ENCODE measurements at regions not wholly inside any gene's neighbourhood (a gene's known extent, or its start where the extent isn't known, plus 50 kb on each side); places are given as distances from the start of the nearest gene placed in this dataset.

DNA sequence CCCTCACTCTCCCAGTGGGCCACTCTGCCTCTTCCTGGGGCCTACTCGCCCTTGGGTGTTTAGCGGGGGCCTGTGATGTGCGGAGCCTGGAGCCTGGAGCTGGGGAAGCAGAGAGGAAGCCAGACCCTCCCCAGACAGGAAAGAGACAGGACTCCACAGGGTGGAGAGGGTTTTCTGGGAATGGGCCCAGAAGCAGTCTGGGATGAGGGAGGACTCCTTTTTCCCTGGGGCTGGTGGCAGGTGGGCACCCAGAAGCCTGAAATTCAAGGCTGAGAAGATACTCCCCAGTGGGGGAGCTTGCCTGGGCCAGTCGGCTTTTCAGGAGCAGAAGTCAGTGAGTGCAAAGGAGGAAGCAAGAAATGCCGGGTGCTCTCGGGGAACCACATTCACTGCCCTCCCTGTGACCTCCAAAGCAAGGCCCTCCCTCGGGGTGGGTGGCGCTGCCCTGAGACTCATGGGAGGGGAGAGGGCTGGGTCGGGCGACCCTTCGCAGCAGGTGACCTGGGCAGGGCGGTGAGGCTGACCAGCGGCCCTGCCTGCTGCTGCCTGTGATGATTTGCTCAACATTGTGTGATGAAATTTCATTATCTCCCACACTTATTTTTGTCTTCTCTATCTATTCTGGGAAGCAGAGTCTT, 1377.4 kb downstream of the BRD1 start:
- TF ChIP-seq, protein P1, sequence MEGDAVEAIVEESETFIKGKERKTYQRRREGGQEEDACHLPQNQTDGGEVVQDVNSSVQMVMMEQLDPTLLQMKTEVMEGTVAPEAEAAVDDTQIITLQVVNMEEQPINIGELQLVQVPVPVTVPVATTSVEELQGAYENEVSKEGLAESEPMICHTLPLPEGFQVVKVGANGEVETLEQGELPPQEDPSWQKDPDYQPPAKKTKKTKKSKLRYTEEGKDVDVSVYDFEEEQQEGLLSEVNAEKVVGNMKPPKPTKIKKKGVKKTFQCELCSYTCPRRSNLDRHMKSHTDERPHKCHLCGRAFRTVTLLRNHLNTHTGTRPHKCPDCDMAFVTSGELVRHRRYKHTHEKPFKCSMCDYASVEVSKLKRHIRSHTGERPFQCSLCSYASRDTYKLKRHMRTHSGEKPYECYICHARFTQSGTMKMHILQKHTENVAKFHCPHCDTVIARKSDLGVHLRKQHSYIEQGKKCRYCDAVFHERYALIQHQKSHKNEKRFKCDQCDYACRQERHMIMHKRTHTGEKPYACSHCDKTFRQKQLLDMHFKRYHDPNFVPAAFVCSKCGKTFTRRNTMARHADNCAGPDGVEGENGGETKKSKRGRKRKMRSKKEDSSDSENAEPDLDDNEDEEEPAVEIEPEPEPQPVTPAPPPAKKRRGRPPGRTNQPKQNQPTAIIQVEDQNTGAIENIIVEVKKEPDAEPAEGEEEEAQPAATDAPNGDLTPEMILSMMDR (IDR thresholded peaks at IDR 0.05; ENCODE audit: insufficient read depth, low read length), result no peak
- TF ChIP-seq, protein P2, sequence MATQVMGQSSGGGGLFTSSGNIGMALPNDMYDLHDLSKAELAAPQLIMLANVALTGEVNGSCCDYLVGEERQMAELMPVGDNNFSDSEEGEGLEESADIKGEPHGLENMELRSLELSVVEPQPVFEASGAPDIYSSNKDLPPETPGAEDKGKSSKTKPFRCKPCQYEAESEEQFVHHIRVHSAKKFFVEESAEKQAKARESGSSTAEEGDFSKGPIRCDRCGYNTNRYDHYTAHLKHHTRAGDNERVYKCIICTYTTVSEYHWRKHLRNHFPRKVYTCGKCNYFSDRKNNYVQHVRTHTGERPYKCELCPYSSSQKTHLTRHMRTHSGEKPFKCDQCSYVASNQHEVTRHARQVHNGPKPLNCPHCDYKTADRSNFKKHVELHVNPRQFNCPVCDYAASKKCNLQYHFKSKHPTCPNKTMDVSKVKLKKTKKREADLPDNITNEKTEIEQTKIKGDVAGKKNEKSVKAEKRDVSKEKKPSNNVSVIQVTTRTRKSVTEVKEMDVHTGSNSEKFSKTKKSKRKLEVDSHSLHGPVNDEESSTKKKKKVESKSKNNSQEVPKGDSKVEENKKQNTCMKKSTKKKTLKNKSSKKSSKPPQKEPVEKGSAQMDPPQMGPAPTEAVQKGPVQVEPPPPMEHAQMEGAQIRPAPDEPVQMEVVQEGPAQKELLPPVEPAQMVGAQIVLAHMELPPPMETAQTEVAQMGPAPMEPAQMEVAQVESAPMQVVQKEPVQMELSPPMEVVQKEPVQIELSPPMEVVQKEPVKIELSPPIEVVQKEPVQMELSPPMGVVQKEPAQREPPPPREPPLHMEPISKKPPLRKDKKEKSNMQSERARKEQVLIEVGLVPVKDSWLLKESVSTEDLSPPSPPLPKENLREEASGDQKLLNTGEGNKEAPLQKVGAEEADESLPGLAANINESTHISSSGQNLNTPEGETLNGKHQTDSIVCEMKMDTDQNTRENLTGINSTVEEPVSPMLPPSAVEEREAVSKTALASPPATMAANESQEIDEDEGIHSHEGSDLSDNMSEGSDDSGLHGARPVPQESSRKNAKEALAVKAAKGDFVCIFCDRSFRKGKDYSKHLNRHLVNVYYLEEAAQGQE (IDR thresholded peaks at IDR 0.05; ENCODE audit: insufficient replicate concordance, low read depth), result no peak
- TF ChIP-seq SPI1 (IDR thresholded peaks at IDR 0.05; ENCODE audit: borderline replicate concordance, low read depth) (no peak), GABPA (IDR thresholded peaks at IDR 0.05; ENCODE audit: low read depth) (no peak), POLR2AphosphoS5 (IDR thresholded peaks at IDR 0.05; ENCODE audit: low read depth) (no peak)

All from HL-60 (cell line).